Fibroblast of villous mesenchyme (primary cell): ENCODE measurements at regions not wholly inside any gene's neighbourhood (a gene's known extent, or its start where the extent isn't known, plus 50 kb on each side); places are given as distances from the start of the nearest gene placed in this dataset.

Experiments
- DNase-seq: peaks from one replicate; pipeline ENCODE4 v3.0.0-alpha.2; 2010; ENCODE audit warnings: low read depth
- H3K4me3 ChIP-seq: 2 replicates; pipeline ENCODE4 v1.5.1; 2011; ENCODE audit warnings: low read depth, mild to moderate bottlenecking, low read length
- TF ChIP-seq, protein P1 (sequence below): IDR thresholded peaks from 2 replicates; pipeline ENCODE4 v1.5.1; 2012; ENCODE audit warnings: low read depth, mild to moderate bottlenecking, low read length; ENCODE audit not compliant: insufficient read depth

DNA sequence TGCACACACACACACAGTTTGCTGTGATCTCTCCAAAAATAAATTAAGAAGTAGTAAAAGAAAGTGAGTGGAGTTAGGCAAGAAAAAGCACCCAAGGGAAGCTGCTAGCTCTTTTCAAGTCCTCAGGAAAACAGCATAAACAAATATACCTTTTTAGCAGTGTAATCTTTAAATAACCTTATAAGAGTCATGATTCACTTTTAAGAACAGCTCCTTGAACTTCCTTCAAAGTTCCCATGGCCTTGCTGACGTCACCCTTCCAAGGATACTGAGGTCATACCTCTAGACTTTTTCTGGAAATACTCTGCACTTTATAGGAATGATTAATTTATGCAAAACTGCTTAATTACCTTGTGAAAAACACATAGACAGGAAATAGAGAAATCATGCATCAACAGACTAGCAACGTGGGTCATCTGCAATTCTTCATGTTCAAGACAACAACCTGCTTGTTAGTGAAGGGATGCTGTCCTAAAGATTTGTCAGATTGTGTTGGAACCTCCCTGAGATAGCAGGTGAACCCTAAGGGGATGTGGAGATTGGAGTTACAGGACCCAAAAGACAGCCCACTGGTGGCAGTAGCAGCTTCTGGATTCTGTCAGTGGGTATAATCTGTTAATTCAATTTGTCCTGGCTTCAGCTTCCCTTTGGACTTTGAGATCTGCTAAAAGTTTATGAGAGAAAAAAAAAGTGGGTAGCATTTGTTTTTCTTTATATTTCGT lies 229.0 kb downstream of the ELAVL2 start:
- no peak for DNase-seq
- H3K4me3 ChIP-seq = no peak overlapping the region
- TF ChIP-seq, protein P1, sequence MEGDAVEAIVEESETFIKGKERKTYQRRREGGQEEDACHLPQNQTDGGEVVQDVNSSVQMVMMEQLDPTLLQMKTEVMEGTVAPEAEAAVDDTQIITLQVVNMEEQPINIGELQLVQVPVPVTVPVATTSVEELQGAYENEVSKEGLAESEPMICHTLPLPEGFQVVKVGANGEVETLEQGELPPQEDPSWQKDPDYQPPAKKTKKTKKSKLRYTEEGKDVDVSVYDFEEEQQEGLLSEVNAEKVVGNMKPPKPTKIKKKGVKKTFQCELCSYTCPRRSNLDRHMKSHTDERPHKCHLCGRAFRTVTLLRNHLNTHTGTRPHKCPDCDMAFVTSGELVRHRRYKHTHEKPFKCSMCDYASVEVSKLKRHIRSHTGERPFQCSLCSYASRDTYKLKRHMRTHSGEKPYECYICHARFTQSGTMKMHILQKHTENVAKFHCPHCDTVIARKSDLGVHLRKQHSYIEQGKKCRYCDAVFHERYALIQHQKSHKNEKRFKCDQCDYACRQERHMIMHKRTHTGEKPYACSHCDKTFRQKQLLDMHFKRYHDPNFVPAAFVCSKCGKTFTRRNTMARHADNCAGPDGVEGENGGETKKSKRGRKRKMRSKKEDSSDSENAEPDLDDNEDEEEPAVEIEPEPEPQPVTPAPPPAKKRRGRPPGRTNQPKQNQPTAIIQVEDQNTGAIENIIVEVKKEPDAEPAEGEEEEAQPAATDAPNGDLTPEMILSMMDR = no peak

DNA sequence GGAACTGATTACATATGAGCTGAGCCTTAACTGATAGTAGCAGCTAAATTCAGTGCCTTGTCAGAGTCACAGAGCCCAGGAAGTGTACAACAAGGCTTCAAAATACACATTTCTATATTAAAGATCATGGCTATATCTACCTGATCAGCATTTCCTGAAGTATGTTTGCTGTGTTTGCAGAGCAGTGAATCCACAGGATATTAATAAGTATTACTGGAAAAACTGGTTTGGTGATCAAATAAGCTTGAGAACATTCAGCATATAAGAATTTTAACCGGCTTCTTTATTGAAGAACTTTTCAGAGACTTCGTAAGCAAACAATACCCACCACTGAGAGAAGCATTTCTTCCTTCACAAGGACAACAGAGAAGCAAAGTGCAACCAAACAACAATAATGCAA lies 227.0 kb downstream of the ELAVL2 start:
- TF ChIP-seq, protein P1 = no peak

DNA sequence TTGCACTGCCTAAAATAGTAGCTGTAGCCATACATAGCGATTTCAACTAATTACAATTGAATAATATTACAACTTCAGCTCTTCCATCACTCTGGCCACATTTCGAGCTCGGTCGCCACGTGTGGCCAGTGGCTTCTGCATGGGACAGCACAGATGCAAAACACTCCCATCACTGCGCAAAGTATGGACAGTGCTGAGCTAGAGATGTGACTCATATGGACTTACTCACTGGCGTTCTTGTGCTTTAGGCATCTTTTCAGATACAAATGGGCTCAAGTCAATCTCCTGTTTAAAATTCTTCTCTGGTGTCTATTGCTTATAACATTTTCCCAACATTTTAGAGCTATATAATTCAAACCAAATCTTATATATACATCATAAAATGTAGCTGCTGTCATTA lies 222.7 kb downstream of the ELAVL2 start:
- no peak for DNase-seq
- H3K4me3 ChIP-seq = no peak overlapping the region
- TF ChIP-seq, protein P1 = no peak

More for the DNA sequence above, 227.0 kb downstream of the ELAVL2 start:
- H3K4me3 ChIP-seq = no peak overlapping the region
- no peak for DNase-seq

DNA sequence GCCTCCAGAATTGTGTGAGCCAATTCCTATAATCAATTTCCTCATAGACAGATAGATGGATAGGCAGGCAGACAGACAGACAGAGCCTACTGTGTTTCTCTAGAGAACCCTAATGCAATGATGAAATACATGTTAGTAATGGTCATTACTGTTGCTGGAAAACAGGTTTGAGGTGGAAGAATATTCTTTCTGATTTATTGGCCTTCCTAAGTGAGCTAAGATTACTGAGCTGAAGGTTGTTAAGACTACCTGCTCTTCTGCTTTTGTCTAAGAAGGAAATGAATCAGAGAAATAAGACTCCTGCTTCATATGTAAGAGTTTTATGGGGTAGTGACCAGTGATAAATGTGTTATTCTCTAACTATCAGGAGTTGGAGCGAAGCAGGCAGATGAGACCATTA lies 219.9 kb downstream of the ELAVL2 start:
- TF ChIP-seq, protein P1 = no peak
- DNase-seq = no peak
- H3K4me3 ChIP-seq = no peak overlapping the region

DNA sequence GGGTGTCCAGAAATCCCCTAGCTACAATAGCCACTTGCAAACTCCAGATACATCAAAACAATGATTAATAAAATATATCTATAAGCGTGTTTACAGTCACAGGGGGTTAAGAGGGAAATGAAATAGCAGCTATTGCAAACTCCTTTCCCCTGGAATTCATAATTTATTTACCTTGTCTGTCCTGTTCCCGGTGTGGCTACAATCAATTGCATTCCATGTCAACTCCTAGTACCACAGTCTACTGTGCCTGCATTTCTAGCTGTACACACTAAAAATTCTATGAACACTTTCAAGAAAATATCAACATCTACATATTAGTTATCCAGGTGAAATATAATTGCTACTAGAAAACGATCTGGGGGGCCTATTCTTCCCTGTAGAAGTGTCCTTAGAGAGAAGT lies 217.6 kb downstream of the ELAVL2 start:
- H3K4me3 ChIP-seq = no peak overlapping the region
- no peak for DNase-seq
- TF ChIP-seq, protein P1 = no peak

DNA sequence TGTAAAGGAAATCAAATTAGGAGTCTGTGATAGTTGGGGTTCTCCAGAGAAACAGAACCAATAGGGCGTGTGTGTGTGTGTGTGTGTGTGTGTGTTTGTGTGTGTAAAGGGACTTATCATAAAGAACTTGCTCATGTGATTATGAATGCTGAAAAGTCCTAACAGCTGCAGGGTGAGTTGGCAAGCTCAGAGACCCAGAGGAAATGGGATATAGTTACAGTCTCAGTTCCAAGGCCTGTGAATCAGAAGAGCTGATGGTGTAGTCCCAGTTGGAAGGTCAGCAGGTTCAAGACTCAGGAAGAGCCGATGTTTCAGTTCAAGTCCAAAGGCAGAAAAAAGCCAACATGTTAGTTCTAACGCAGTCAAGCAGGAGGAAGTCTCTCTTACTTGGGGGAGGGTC lies 214.2 kb downstream of the ELAVL2 start:
- TF ChIP-seq, protein P1 = no peak
- no peak for DNase-seq
- H3K4me3 ChIP-seq = no peak overlapping the region

DNA sequence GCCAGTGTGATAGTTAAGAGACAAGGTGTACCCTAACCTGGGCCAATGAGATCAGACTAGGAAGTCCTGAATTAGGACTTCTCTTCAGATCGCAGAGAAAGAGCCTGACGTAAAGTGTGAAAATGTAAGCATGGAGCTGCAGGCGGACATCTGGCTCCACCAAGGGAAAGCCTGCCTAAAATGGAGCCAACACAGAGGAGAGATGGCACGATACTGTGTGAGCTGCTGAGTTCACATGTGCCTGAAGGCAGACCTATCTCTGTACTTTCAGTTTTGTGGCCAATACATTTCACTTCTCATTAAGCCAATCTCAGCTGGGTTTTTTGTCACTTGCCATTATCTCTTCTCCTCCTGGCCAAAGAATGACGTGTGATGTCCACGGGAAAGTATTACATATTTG lies 210.5 kb downstream of the ELAVL2 start:
- TF ChIP-seq, protein P1 = no peak
- DNase-seq = no peak

More for the DNA sequence above, 210.5 kb downstream of the ELAVL2 start:
- no peak overlapping the region for H3K4me3 ChIP-seq
